D341Med (cell line): ENCODE measurements at regions not wholly inside any gene's neighbourhood (a gene's known extent, or its start where the extent isn't known, plus 50 kb on each side); places are given as distances from the start of the nearest gene placed in this dataset.

ENCODE experiments used
- DNase-seq: peaks from one replicate; pipeline ENCODE4 v3.0.0; 2012; ENCODE audit warnings: low spot score

DNA sequence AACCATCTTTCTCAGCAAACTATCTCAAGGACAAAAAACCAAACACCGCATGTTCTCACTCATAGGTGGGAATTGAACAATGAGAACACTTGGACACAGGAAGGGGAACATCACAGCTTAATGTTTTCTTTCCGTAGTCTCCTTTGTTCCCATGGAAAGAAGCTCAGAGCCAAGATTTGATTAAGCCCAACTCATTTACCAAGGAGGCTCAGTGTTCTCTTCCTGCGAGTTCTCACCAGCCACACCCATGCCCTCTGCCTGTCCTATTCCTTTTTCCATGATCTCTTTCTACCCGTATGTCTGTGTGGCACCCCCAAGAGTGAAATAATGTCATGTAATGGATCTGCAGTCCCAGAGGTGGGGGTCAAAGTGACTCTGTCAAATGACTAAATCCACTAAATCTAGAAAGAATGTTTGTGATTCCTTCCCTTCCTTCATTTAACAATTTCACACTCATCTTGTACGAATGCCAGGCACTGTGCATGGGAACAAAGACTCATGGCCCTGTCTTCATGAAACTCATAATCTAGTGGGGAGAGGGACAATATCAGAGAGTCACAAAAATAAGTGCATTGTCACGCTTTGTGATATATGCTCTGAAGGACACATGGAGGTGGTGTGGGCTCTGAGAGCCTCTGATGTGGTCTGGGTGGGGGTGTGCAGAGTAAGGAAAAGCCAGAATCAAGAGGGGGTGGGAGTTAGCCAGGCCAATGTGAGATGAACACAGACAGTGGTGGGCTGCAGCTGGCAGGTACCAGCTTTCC, 292.1 kb downstream of the CDC5L start:
- no peak for DNase-seq

DNA sequence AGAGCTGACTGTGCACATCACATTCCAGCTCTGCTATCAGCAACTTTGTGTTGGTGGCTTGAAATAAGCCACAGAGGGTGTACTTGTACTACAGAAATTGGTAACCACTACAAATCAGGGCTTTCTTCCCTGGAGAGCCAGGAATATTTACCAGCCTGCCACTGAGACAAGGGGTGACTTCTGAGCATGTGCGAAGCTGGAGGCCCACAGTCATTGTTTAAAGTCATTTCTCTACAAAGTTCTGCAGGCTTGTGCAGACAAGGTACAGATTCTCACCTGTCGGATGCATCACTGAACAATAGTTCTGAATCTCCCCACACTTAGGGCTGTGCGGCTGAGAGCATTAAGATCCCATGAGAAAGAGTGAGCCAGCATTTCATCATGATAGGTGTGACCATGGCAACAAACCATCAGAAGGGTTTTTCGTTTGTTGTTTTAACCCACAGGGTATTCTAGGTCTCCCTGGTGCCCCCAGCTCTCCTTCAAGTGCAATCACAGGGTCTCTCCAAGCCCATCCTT, 292.8 kb downstream of the CDC5L start:
- no peak for DNase-seq

DNA sequence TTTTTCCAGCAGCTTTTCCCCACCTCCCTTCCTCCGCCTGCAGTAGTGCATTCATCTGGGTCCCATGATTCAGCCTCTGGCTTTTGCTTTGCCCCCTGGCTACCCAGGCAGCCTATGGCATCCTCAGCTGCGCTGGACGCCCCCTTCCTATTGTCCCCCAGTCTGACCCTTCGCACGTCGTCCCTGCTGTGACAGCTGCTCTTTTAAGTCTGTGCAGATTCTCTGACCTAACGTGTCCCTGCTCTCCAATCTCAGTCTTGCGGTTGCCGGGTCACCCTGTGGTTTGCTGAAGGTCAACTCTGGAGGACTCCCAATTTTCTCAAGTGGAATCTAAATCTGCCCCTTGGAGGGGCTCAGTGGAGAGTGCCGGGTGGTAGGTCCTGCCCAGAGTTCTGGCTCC, 294.3 kb downstream of the CDC5L start:
- DNase-seq = no peak

DNA sequence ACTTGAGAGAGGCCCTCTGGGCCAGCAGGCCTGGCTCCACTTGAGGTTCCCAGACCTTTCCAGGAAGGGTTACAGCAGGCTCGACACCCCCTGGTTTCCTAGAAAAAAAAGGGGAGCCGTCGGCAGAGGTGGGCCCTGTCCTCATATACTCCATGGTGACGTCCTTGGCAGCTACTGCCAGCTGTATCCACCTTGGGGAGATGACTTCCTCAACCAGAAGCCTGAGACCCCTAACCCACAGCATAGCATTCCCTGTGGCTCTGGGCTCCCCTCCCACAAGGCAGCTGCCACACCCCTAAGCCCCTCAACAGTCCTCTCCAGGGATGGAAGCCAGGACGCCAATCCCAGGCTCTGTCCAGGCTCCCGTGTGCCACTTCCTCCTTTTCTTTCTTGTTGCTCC, 294.8 kb downstream of the CDC5L start:
- no peak for DNase-seq

DNA sequence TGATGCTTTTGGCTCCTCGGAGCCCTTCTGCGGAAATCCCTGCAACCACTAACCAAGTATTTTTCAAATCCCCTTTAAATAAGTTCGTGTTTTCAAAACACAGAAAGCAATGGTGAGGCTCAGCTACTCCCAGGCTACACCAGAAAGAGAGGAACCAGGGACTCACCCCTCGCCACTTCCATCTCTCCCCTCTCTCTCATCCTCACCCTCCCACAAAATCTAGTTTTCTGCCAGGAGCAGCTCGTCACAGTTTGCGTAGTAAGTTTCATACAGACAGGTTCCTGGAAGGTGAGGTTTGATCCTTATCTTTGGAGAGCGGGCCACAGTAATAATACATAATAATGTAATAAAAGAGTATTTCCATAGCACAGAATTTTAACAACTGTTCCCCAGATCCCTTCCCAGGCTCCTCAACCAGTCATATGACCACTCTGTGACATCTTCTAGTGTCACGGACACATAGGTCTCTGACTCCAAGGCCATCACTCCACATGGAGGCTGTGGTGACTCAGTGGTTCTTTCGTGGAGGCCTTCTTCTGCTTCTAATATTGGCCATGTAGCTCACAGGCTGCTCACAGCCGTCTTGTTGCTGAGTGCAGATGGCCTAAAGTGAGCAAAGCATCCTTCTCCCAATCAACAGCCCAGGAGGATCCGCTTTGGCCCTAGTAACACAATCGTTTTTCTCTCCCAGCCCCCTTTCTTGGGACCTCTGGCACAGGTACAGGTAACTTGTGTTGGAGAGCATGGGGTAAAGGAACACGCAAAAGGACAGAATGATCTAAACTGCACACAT, 295.7 kb downstream of the CDC5L start:
- no peak for DNase-seq

DNA sequence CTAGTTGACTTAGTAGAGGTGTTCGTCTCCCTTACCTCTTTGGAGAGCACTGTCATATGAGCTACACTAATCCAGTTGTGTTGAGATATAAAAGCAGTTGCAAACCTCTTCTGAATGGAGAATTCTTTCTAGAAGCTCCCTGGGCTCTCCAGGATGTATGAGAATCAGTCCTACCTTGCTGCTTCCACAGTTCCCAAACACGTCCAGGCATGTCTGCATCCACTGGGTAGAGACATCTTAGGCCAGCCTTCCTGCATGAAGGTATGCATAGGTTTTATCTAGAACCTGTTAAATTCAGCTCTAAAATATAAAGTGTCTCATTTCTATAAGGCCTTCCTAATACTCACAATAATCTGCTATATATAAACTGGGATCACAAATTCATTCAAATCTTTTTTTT, 297.7 kb downstream of the CDC5L start:
- no peak for DNase-seq

DNA sequence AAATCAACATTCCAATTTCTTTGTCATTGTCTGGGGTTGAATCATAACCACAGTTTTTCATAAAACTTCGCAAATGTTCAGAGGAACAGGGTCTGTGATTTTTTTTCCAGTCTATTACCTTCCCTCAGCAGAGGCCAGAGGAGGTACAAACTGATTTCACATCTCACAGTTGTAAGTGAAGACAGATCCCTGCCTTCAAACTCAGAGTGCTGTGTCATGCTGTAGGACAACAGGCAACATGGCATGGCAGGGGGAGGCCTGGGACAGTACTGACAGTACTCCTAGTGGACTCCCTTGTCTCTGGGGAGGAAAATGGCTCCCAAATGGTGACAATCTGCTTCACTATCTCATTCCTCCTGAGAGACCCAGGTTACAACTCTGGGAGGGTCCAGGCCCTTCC, 308.6 kb downstream of the CDC5L start:
- DNase-seq = no peak

DNA sequence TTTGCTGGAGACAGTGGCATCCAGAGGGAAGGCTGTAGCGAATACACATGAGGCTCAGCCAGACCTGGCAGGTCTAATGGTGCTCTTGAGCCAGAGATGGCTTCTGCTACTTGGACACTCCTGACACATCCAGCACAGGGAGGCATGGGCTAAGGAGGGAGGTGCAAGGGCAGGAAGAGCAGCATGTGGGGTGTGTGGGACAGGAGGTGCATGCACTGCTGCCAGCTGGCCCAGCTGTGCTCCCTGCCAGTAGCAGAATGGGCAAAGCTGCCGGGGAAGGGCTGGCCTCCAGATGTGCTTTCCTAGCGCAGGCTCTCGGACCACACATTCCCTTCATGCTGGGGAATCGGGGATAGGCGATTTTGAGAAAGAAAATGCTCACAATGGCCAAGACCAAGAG, 309.2 kb downstream of the CDC5L start:
- no peak for DNase-seq

DNA sequence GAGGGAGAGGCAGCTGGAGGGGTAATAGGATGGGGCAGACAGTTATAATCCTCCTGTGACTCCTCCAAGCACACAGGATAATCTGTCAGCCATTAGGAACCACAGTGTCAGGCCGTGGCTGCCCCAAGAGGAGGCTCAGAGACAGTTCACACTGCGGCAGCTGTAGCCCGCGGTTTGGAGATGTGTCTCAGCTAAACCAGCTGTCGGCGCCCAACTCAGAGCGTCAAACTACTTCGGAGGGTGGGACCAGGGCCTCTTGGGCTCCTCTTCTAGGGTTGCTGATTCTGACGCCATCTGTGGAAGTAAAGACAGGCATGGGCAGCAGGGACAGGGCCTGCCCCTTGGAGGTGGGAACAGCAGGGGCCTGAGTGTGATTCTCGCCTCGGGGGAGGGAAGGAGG, 309.8 kb downstream of the CDC5L start:
- peak; percentile 90 for DNase-seq

DNA sequence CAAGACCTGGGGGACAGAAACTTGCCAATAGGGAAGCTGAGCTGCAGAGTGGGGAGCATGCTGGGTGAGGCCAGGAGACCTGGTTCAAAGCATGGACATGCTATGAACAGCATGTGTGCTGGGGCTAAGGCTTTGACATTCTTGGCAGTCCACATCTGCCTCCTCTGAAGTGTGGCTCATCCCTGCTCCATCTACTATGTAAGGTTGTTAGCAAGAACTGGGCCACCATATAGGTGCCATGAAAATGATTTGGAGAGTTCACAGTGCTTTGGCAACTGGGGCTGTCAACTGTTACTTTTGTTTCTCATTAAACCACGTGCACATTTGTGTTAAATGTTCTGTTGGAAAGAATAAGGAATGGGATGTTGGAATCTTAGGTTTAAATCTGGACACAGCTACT, 311.1 kb downstream of the CDC5L start:
- DNase-seq = no peak

DNA sequence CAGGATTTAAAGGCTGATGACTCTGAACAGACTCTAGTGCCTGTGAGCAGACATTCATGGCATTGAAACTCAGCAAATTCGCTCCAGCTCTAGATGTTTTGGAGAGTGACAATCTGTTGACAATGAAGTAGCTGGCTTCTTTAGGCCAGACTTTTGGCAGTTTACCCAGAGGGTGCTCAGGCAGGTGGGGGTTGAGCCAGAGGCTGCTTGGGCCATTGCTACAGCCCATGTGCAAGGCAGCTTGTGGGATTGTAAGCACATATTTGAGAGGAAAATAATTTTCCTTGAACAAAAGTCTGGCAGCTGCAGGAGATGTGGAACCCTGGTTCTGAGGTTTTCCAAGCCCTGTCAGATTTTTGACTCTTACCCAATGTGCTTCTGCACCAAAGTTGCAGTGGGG, 311.6 kb downstream of the CDC5L start:
- DNase-seq = no peak

DNA sequence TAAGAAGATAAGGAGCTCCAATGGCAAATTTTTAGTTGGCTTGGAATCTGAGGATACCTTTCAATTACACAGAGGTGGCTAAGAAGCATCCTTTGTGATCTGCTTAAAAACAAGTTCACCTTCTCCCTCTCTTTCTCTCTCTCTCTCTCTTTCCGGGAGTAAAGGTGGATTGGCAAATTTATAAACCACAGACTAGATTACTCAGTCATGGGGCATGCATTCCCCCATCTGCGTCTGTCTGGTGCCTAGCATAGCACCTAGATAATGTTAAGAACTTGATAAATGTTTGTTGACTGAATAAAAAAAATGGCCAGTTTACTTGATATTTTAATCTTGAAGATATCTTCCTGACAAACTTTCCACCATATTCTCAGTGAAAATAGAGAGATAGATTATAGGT, 312.3 kb downstream of the CDC5L start:
- DNase-seq = no peak

DNA sequence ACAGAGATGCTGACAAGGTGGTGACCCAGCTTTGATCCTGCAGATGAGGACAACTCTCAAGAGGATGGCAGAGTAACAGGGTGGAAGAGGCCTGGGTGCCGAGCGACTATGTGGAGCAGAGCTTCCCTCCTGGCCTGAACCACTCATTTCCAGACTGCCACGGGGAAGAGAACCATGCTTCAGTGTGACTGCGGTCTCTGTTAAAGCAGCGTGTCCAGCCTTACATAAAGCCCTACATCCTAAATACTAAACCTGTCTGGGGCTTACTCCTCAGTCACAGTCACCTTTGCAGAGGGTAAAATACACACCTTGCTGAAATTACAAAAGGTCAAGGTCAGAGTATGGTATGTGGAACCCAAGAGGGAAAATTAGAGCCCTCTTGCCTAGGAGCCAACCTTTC, 312.9 kb downstream of the CDC5L start:
- DNase-seq = no peak

DNA sequence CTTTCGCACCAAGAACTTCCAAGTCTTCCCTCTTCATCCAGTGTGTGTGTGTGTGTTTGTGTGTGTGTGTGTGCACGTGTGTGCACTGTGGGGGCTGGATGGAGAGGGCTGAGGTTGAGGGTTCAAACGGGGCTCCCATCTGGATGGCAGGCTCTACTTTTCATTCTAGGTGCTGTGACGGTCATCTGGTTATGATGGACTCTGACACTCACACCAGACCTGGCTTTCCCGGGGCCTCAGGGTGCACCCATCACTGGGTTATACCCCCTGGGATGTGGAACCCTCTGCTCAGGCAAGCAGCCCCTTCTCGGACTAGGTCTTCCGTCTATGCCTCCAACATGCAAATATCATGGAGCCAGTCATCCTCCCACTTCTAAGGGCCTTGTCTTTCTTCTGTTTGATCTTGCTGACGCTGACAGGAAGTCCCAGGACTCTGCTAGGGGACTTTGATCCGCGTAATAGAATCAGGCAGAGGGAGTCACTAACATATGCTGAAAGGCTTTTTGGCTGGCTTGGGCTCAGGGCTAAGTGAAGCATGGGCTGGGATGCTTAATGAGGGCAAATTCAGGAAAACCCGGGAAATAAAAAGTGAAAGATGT, 313.6 kb downstream of the CDC5L start:
- DNase-seq = no peak

DNA sequence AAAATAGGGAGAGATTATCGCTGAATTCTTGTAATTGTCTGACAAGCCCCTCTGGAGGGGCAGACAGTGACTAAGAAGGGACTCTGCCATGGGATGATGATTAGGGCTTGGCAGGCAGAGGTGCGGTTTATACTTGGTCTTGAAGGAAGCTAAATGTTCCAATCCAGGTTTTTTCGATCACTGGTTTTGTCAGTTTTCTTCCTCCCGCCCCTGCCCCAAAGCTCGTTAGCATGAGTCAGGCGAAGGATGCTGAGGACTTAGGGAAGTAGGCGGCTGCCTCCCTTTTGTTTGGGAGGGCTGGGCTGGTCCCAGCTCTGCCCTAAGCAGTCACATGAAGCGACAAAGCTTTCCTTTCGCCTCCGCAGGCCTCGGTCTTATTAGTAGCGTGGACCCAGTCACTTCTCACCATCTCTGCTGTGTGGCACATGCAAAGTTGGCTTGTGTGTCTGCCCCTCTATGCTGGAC, 314.2 kb downstream of the CDC5L start:
- DNase-seq = no peak

DNA sequence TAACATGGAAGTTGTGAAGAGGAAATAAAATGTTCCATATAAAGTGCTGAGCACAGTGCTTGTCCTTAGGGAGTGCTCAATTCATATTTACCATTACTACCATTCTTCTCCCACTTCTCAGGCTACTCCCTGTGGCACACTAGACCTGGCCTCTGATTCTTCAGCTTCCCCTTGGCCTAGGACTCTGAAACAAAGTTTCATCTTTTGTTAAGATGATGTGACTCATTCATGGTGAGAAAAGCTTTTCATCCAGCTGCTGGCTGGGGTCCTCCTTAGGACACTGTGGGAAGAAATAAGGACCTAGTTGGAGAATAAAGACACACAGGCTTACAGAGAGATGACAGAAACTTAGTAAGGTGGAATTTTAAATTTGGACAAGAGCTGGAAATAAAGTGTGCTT, 314.8 kb downstream of the CDC5L start:
- no peak for DNase-seq

DNA sequence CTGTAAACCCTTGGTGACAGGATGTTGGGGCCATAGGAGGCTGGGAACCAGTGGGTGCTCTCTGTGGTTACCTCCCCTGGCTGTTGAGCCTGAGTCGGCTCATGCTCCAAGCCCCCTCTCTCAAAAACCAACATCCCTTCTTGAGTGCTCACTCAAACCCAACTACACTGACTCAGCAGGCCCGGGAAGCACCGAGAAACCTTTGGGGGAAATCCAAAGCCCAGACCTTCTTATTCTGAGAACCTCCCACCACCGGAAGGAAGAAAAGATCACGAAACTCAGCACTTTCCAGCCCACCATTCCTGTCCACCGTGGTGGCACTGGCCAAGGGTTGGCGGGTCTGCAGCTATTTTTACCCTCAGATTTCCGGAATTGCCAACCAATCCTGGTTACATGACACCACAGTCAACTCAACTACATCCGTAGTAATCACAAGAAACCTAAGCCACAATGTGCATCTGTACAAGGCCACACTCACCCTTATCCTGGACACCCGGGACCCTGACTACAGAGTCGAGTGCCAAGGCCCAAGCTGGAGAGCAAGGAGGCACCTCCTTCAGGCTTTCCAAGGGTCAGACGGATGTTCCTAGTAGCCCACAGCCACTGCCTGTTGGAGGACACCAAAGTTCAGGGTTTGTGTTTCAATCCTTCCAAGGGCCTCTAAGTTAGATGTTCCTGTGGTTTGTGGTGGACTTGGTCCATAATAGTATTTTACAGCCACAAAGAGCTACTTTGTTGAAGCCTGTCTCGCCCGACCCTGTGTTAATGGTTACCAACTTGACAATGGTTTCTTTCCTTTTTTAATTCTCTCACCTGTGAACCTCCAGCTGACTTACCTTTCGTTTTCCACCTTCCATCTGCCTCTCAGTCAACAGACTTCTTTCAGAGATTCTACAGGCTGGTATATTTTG, 317.0 kb downstream of the CDC5L start:
- DNase-seq = no peak

DNA sequence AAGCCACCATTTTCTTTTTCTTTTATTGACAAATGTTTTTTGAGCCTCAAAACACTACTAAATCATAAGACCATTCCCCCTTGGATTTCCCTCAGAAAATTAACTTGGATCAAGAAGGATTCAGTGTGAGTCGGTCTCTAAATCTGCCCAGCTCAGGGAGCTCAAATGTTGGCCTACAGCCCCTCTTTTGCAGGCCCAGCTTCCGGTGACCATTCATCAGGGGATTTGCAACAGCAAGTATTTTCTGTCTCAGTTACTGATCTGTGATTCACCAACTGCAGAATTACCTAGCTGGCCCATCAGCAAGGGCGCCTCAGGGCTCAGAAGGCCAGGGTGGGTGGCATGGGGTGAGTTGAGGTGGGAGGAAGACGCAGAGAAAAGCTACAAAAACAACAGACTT, 318.1 kb downstream of the CDC5L start:
- no peak for DNase-seq

DNA sequence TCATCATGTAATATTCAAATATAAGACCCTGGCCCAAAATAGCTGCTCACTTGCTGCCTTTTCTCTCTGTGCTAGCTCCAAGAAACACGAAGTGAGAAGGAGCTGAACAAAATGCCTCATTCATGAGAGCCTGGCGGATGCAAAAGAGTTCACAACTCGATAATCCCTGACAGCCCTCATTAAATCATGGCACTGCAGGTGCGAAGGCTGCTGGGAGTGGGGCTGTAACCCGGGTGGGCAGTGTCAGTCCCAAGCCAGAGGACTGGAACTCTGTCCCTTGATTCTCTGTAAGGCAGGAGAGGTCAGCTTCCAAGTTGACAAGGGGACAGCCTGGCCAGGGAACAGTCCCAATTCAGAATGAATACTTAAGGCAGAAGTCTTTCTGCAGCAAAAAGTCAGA, 318.5 kb downstream of the CDC5L start:
- DNase-seq = no peak

DNA sequence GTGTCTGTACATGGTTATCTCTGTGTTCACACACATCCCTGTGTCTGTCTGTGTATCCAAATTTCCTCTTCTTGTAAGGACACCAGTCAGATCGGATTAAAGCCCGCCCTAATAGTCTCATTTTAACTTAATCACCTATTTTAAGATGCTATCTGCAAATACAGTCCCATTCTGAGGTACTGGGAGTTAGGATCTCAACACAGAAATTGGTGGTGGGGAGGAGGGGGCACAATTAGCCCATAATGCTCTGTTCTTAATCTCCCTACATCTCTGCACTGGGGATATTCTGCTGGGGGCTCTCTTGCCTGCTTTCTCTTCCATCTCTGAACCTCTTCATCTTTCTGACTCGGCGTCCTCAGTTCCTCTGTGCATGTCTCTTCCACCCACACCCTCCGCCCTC, 320.7 kb downstream of the CDC5L start:
- no peak for DNase-seq

DNA sequence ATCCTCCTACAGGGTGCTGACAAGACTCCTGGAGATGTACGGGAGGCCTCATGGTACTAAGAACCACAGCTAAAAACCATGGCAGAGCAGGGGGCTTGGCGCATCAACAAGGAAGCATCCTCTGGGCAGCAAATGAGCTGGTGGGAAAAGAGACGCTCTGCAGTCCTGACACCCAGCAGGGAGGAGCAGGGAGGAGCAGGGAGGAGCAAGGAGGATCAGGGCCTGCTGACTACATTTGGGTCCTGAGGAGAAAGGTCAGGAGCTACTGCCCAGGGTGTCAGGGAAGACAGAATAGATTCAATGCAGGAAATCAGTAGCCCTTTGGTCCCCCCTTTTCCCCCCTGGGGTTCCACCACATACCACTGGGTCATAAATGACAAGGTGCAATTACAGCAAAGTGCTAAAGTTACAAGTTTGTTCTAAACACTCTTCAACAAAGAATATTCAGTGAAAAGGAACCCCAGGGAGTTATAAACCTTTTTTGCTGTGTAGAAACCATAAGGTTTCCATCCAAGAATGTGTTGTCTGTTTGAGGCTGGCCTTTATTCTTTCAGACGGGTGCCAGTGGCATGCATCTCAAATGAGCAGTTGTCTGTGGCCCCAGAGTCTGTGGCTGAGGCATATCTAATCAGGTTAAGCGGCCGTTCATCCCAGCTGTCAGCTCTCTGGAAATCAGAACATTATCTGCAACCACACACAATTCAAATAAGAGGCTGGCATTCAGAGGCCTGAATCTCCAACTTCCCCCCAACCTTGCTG, 325.0 kb downstream of the CDC5L start:
- DNase-seq = no peak
